Fibroblast of lung (primary cell): ENCODE measurements at regions not wholly inside any gene's neighbourhood (a gene's known extent, or its start where the extent isn't known, plus 50 kb on each side); places are given as distances from the start of the nearest gene placed in this dataset.

Experiments
- DNase-seq, 2 donors: peaks; one replicate each; pipeline versions ENCODE4 v3.0.0 to v3.0.0-alpha.2; 2010; ENCODE audit warnings: low read depth in 2 of 2
- H2AFZ ChIP-seq: 2 replicates; pipeline ENCODE4 v1.5.1; 2012; ENCODE audit warnings: low read length, control low read depth, inconsistent platforms
- H3K27ac ChIP-seq: 2 replicates; pipeline ENCODE4 v1.5.1; 2011; ENCODE audit warnings: low read length, control low read depth; ENCODE audit not compliant: insufficient read depth
- H3K27me3 ChIP-seq: 2 replicates; pipeline ENCODE4 v1.5.1; 2011; ENCODE audit warnings: mild to moderate bottlenecking, low read length; ENCODE audit not compliant: control insufficient read depth, insufficient read depth
- H3K36me3 ChIP-seq: 2 replicates; pipeline ENCODE4 v1.5.1; 2011; ENCODE audit warnings: low read length; ENCODE audit not compliant: control insufficient read depth, insufficient read depth
- H3K4me1 ChIP-seq: 2 replicates; pipeline ENCODE4 v1.5.1; 2011; ENCODE audit warnings: low read length; ENCODE audit not compliant: control insufficient read depth, insufficient read depth; ENCODE audit errors: extremely low read depth
- H3K4me2 ChIP-seq: 2 replicates; pipeline ENCODE4 v1.5.1; 2011; ENCODE audit warnings: low read length, control low read depth; ENCODE audit not compliant: insufficient read depth; ENCODE audit errors: extremely low read depth
- H3K4me3 ChIP-seq, 4 experiments: fragments of 200-600 bp in 1 of 4; sonication (generic) in 1 of 4; replicated peaks in 1 of 4; 2 replicates each; pipeline ENCODE4 v1.5.1; 2011 to 2016; ENCODE audit warnings: low read length in 4 of 4, low read depth in 3 of 4, mild to moderate bottlenecking in 3 of 4, control low read depth in 2 of 4, inconsistent platforms in 1 of 4, mixed read lengths in 1 of 4; ENCODE audit not compliant: insufficient read depth in 1 of 4; ENCODE audit errors: control extremely low read depth in 1 of 4
- H3K79me2 ChIP-seq: 2 replicates; pipeline ENCODE4 v1.5.1; 2012; ENCODE audit warnings: mild to moderate bottlenecking, low read length, inconsistent platforms; ENCODE audit not compliant: control insufficient read depth, insufficient read depth
- H3K9ac ChIP-seq: 2 replicates; pipeline ENCODE4 v1.5.1; 2011; ENCODE audit warnings: mild to moderate bottlenecking, low read length, control low read depth; ENCODE audit not compliant: insufficient read depth
- H3K9me3 ChIP-seq: 2 replicates; pipeline ENCODE4 v1.5.1; 2012; ENCODE audit warnings: low read depth, low read length; ENCODE audit not compliant: control insufficient read depth, insufficient read depth
- H4K20me1 ChIP-seq: 2 replicates; pipeline ENCODE4 v1.5.1; 2011; ENCODE audit warnings: low read length; ENCODE audit not compliant: control insufficient read depth, insufficient read depth; ENCODE audit errors: extremely low read depth
- EZH2 ChIP-seq: IDR thresholded peaks from 2 replicates; pipeline ENCODE4 v1.5.1; 2012; ENCODE audit warnings: low read length, control low read depth, mild to moderate bottlenecking; ENCODE audit errors: missing control alignments
- TF ChIP-seq, protein P1 (sequence below), 2 donors: IDR thresholded peaks in 1 of 2; conservative IDR thresholded peaks in 1 of 2; 1 replicate in 1 of 2; 2 replicates in 1 of 2; pipeline ENCODE4 v1.5.1; 2011 to 2012; ENCODE audit warnings: low read length in 2 of 2, control low read depth in 1 of 2, inconsistent platforms in 1 of 2, low read depth in 1 of 2, mild to moderate bottlenecking in 1 of 2

- no peak for DNase-seq
- H2AFZ ChIP-seq, result no peak overlapping the region
- H3K79me2 ChIP-seq, result no peaks in the 10 kb centered on the region
- no peaks in the 10 kb centered on the region for H3K27me3 ChIP-seq
- no peak for TF ChIP-seq EZH2
- TF ChIP-seq, protein P1, sequence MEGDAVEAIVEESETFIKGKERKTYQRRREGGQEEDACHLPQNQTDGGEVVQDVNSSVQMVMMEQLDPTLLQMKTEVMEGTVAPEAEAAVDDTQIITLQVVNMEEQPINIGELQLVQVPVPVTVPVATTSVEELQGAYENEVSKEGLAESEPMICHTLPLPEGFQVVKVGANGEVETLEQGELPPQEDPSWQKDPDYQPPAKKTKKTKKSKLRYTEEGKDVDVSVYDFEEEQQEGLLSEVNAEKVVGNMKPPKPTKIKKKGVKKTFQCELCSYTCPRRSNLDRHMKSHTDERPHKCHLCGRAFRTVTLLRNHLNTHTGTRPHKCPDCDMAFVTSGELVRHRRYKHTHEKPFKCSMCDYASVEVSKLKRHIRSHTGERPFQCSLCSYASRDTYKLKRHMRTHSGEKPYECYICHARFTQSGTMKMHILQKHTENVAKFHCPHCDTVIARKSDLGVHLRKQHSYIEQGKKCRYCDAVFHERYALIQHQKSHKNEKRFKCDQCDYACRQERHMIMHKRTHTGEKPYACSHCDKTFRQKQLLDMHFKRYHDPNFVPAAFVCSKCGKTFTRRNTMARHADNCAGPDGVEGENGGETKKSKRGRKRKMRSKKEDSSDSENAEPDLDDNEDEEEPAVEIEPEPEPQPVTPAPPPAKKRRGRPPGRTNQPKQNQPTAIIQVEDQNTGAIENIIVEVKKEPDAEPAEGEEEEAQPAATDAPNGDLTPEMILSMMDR (conservative IDR thresholded peaks at IDR 0.05 in 1 of 2, IDR thresholded peaks at IDR 0.05 in 1 of 2; ENCODE audit: low read depth in 1 of 2, low read length in 2 of 2), result no peak
- H3K9ac ChIP-seq, result no peak overlapping the region
- no peak overlapping the region for H3K27ac ChIP-seq
- H4K20me1 ChIP-seq, result no peaks in the 10 kb centered on the region
- no peaks in the 10 kb centered on the region for H3K4me1 ChIP-seq
- H3K9me3 ChIP-seq, result no peaks in the 10 kb centered on the region
- no peaks in the 10 kb centered on the region for H3K36me3 ChIP-seq
- H3K4me3 ChIP-seq, result no peak overlapping the region
- no peak overlapping the region for H3K4me2 ChIP-seq
Observed at GRCh38 chr21:18144339-18144738, 100.3 kb upstream of the CHODL start.

DNA sequence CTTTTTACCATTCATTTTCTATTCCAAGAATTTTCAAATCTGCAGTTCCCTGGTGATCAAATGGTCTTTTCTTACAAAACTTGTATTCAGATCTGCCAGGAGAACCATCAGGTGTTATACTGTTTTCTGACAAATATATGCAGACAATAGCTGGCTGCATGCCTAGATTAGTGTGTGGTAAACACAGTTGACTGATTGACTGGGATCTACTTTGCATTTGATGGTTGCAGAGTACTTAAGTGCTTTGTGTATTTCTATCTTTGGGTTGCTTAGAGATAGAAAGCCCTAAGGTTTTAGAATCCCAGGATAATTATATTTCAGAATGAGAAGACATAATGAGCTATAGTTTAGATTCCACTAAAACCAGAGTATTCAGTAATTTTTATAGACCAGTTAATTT, 102.0 kb upstream of the CHODL start:
- Histone ChIP-seq H3K36me3 (no peaks in the 10 kb centered on the region), H2AFZ (no peak overlapping the region), H3K9me3 (no peaks in the 10 kb centered on the region), H3K9ac (no peak overlapping the region), H4K20me1 (no peaks in the 10 kb centered on the region), H3K79me2 (no peaks in the 10 kb centered on the region), H3K27ac (no peak overlapping the region), H3K4me3 (no peak overlapping the region), H3K4me2 (no peak overlapping the region), H3K4me1 (no peaks in the 10 kb centered on the region), H3K27me3 (no peaks in the 10 kb centered on the region)
- TF ChIP-seq, protein P1 (conservative IDR thresholded peaks at IDR 0.05 in 1 of 2, IDR thresholded peaks at IDR 0.05 in 1 of 2; ENCODE audit: low read depth in 1 of 2, low read length in 2 of 2), result no peak
- no peak for TF ChIP-seq EZH2
- no peak for DNase-seq

DNA sequence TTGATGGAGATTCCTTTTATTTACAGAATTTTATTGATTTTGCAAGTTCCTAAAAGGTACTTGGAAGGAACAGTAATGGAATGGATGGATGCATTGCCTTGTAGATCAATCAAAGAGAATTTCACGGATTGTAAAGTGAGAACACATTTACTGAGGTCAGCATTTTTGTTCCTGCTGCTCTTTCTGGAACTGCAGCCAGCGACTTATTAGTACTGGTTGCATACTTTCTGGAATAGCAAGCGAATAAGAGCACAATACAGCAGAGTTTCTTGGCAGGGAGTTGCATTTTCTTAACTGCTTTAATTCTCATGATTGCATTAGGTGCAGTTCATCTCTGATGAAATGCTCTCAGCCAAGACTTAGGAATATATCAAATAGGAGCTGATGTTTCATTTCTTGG, 106.1 kb upstream of the CHODL start:
- Histone ChIP-seq H3K27ac (no peak overlapping the region), H3K4me1 (no peaks in the 10 kb centered on the region), H3K4me3 (no peak overlapping the region), H3K27me3 (no peaks in the 10 kb centered on the region), H3K9ac (no peak overlapping the region), H3K36me3 (no peaks in the 10 kb centered on the region), H4K20me1 (no peaks in the 10 kb centered on the region), H3K4me2 (no peak overlapping the region), H3K79me2 (no peaks in the 10 kb centered on the region), H3K9me3 (no peaks in the 10 kb centered on the region), H2AFZ (no peak overlapping the region)
- no peak for DNase-seq
- TF ChIP-seq EZH2, result no peak
- TF ChIP-seq, protein P1 (conservative IDR thresholded peaks at IDR 0.05 in 1 of 2, IDR thresholded peaks at IDR 0.05 in 1 of 2; ENCODE audit: low read depth in 1 of 2, low read length in 2 of 2), result no peak
